AG09309 (cell line): ENCODE measurements at regions not wholly inside any gene's neighbourhood (a gene's known extent, or its start where the extent isn't known, plus 50 kb on each side); places are given as distances from the start of the nearest gene placed in this dataset.

ENCODE experiments used
- DNase-seq: peaks from one replicate; pipeline ENCODE4 v3.0.0-alpha.2; 2010; ENCODE audit warnings: low read depth
- H3K4me3 ChIP-seq: 2 replicates; pipeline ENCODE4 v1.5.1; 2011; ENCODE audit warnings: mild to moderate bottlenecking, low read depth, low read length, moderate library complexity; ENCODE audit not compliant: control insufficient read depth
- TF ChIP-seq, protein P1 (sequence below): IDR thresholded peaks from 2 replicates; pipeline ENCODE4 v1.5.1; 2011; ENCODE audit warnings: mild to moderate bottlenecking, low read depth, low read length, inconsistent platforms; ENCODE audit not compliant: insufficient read depth, control insufficient read depth; ENCODE audit errors: missing control alignments

DNA sequence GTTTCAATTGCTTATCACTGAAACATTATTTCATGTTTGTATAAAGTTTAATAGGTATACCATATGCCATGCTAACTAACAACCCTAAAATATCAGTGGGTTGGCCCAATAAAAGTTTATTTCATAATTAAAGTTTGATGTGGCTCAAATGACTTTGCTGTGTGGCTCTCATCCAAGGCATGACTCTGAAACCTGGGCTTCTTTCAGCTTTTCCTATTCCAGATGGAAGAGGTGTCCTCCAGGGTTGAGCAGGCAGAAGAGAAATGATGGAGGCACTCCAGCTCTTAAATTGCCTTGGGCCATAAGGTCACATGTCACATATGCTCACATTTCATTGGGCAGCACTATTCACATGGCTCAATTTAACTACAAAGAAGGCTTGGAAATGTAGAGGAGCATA lies 101.9 kb downstream of the MACIR start:
- TF ChIP-seq, protein P1, sequence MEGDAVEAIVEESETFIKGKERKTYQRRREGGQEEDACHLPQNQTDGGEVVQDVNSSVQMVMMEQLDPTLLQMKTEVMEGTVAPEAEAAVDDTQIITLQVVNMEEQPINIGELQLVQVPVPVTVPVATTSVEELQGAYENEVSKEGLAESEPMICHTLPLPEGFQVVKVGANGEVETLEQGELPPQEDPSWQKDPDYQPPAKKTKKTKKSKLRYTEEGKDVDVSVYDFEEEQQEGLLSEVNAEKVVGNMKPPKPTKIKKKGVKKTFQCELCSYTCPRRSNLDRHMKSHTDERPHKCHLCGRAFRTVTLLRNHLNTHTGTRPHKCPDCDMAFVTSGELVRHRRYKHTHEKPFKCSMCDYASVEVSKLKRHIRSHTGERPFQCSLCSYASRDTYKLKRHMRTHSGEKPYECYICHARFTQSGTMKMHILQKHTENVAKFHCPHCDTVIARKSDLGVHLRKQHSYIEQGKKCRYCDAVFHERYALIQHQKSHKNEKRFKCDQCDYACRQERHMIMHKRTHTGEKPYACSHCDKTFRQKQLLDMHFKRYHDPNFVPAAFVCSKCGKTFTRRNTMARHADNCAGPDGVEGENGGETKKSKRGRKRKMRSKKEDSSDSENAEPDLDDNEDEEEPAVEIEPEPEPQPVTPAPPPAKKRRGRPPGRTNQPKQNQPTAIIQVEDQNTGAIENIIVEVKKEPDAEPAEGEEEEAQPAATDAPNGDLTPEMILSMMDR = no peak
- H3K4me3 ChIP-seq = no peak overlapping the region
- no peak for DNase-seq

GRCh38 chr5:103358305-103358995 lies 99.9 kb downstream of the MACIR start:
- TF ChIP-seq, protein P1 = no peak
- no peak for DNase-seq

GRCh38 chr5:103357636-103358035 lies 99.1 kb downstream of the MACIR start:
- TF ChIP-seq, protein P1 = no peak
- no peak overlapping the region for H3K4me3 ChIP-seq
- no peak for DNase-seq

More at GRCh38 chr5:103358305-103358995, 99.9 kb downstream of the MACIR start:
- no peak overlapping the region for H3K4me3 ChIP-seq

DNA sequence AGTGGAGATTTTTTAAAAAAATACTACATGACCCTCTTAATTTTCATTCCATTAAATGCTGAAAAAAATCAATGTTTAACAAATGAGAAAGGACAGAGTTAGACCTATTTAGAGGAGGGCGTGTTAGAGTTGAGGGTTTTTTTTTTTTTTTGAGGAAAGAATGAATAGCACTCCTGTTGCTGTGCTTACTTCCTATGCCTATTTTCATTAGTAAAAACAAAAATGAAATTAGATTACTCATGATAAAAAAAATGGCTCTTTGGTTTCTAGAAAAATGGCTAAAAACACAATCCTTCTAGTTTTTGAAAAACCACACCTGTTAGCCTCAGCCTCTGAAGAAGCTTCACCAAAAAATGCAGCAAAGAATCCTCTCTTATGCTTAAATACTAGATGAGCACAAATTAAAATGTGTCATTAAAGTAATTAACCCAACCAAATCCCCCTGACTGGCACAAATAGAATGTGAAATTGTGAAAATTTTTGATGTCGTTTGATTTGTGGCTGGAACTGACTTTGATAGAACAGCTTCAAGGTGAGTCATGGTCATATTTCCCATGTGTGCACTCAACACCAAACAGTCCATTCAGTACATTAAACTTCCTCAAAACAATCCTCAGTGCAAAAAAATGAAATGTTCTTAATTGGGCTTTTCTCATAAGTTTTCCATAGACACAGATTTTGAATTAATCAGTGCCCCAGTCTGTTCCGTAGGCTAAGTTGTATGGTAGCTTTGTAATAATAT lies 98.0 kb downstream of the MACIR start:
- no peak overlapping the region for H3K4me3 ChIP-seq
- DNase-seq = no peak
- TF ChIP-seq, protein P1 = no peak

GRCh38 chr5:103355579-103355978 lies 97.0 kb downstream of the MACIR start:
- TF ChIP-seq, protein P1 = no peak
- no peak for DNase-seq
- no peak overlapping the region for H3K4me3 ChIP-seq

DNA sequence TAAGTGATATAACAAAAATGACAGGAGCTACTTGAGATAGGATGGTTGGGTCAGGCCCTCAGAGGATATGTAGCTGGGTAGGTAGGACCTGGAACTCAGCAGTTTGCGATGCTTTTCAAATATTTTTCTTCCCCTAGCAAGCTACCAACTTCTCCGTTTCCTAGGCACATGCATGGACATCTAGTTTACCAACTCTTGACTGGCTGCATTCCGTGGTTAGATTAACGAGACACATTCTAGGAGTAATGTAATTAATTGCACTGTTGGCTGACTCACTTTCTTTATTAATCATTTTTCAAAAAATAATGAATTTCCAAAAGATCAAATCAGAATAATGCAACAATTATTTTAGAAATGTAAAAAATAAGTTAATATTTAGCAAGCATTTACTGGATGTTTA lies 95.9 kb downstream of the MACIR start:
- DNase-seq = no peak
- TF ChIP-seq, protein P1 = no peak
- no peak overlapping the region for H3K4me3 ChIP-seq
